AG04449 (cell line): ENCODE measurements at regions not wholly inside any gene's neighbourhood (a gene's known extent, or its start where the extent isn't known, plus 50 kb on each side); places are given as distances from the start of the nearest gene placed in this dataset.

Experiments used
- CTCF ChIA-PET: fragments of 350-600 bp; formaldehyde crosslinking; extraction: SDS; loops from one replicate; lab custom pipeline; 2021; ENCODE audit warnings: antibody characterized with exemption; lab: Yijun Ruan, JAX
- POLR2A ChIA-PET: fragments of 400-600, 350-600 bp; formaldehyde crosslinking; extraction: SDS; loops from one replicate; lab custom pipeline; 2020; ENCODE audit warnings: antibody characterized with exemption, inconsistent platforms; lab: Yijun Ruan, JAX
- DNase-seq: peaks from one replicate; pipeline ENCODE4 v3.0.0-alpha.2; 2010; ENCODE audit warnings: low read depth, low spot score
- H3K4me3 ChIP-seq: 2 replicates; pipeline ENCODE4 v1.5.1; 2011; ENCODE audit warnings: low read depth, mild to moderate bottlenecking, control low read depth, low read length
- TF ChIP-seq, protein P1 (sequence below): IDR thresholded peaks from one replicate; pipeline ENCODE4 v1.5.1; 2011; ENCODE audit warnings: mild to moderate bottlenecking, moderate library complexity, low read length, control low read depth, inconsistent platforms; ENCODE audit not compliant: insufficient read depth; ENCODE audit errors: missing control alignments

DNA sequence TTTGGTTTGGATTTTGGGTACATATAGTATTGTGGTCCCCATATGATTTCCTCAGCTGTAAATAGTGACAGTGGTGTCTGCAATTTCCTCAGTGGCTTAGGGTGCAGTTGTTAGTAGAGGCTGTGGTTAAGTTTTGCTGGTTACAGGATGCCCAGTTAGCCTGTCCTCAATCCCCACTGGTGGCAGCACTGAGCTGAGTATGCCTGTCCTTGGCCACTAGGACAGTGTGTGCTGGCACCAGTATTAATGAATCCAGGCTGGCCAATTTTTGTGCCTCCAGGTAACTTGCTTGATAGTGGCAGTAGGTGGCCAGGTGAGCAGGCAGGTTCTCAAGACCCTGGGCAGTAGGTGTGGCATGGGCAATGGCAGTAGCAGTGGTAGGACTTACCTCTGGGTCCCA, 973.1 kb downstream of the TMEM182 start:
- DNase-seq, result no peak
- CTCF ChIA-PET, result no interaction called here
- H3K4me3 ChIP-seq, result no peak overlapping the region
- POLR2A ChIA-PET, result no interaction called here
- TF ChIP-seq, protein P1, sequence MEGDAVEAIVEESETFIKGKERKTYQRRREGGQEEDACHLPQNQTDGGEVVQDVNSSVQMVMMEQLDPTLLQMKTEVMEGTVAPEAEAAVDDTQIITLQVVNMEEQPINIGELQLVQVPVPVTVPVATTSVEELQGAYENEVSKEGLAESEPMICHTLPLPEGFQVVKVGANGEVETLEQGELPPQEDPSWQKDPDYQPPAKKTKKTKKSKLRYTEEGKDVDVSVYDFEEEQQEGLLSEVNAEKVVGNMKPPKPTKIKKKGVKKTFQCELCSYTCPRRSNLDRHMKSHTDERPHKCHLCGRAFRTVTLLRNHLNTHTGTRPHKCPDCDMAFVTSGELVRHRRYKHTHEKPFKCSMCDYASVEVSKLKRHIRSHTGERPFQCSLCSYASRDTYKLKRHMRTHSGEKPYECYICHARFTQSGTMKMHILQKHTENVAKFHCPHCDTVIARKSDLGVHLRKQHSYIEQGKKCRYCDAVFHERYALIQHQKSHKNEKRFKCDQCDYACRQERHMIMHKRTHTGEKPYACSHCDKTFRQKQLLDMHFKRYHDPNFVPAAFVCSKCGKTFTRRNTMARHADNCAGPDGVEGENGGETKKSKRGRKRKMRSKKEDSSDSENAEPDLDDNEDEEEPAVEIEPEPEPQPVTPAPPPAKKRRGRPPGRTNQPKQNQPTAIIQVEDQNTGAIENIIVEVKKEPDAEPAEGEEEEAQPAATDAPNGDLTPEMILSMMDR, result no peak

DNA sequence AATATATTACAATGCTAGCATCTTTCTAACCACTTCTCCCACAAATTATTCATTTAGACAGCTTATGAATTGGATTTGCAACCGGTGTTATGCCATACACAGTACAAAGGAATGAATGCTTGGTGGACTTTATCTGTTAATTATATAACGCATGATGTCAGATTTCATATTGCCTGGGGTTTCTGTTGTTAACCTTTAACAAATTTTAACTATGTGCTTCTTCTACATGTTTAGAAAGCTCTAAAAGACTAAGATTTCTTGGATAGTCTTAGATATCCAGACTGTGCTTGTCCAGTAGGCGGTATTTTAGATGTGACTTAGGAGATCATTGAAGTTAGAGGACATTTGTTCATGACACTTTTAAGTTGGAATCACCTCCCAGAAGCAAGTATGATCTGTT, 976.3 kb downstream of the TMEM182 start:
- CTCF ChIA-PET, result no interaction called here
- H3K4me3 ChIP-seq, result no peak overlapping the region
- POLR2A ChIA-PET, result no interaction called here
- no peak for DNase-seq
- TF ChIP-seq, protein P1, result no peak

DNA sequence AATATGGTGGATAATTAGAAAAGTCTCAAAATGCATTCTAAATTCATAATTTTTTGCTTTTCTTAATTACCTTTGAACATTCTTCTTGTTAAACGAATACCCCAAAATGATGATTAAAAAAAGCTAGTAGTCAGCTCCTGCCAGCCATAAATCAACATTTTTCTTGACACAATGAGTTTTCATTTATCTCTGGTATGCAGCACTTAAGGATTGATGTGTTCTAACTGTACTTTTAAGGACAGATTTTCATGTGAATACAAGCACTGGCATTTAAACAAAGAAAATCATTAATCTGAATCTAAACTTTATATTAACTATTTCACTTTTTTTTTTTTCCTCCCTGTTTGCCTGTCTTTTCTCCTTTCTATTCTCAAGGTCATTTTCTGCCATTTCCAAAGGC, 976.8 kb downstream of the TMEM182 start:
- TF ChIP-seq, protein P1, result no peak
- no peak for DNase-seq
- H3K4me3 ChIP-seq, result no peak overlapping the region
- ChIA-PET POLR2A (no interaction called here), CTCF (no interaction called here)

DNA sequence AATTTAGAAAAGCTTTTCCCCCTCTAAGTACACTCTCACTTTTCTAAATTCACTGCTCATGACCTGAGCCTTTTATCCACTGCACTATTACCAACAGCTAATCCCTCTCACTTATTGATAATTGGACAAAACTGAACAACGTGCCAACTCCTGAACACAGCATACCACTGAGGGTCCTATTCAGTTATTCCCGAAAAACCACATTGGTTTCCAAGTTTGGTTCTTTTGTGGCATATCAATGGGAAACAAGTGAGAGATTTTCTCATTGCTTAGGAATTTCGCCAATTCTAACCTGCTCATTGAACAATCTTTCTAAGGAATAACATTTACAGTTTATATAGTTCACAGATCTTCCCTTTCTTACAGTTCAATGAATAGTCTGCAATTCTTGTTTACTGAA, 977.4 kb downstream of the TMEM182 start:
- TF ChIP-seq, protein P1, result no peak
- H3K4me3 ChIP-seq, result no peak overlapping the region
- ChIA-PET POLR2A (no interaction called here), CTCF (no interaction called here)
- DNase-seq, result no peak

DNA sequence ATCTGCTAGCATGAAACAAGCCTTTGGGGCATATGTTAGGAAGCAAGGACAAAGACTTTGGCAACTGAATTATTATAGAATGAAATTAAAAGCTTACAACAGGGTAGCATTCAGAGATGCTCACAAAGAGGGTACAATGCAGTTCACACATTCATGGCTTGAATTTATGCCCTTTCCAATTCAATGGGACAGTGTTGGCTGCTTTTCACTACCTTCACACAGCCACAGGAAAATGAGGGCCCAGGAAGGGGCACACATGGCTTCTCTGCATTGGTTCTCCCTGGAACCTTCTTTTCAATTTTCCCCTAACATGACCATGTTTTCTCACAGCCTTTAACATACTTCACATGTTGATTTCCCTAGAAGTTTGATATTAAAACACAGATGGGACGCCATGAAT, 978.1 kb downstream of the TMEM182 start:
- POLR2A ChIA-PET, result no interaction called here
- H3K4me3 ChIP-seq, result no peak overlapping the region
- CTCF ChIA-PET, result no interaction called here
- DNase-seq, result no peak
- TF ChIP-seq, protein P1, result no peak

DNA sequence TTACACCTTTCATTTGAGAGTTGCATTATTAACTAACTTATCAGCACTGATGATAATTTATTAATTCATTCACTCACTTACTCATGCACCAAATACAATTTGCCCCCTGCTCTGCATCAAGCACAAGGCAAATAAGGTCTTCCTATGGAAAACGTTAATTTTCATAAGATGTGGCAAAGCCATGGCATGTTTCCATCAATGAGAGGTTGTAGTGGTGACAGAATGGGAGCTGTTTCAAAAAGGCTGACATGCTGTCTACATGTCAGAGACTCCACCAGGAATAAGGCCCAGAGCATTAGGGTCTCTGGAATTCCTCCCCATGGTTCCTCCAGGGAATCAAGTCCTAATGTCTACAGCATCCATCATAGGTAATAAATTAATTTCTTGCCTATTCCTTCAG, 978.8 kb downstream of the TMEM182 start:
- ChIA-PET POLR2A (no interaction called here), CTCF (no interaction called here)
- TF ChIP-seq, protein P1, result no peak
- no peak overlapping the region for H3K4me3 ChIP-seq
- no peak for DNase-seq
